Panc1 (cell line): ENCODE measurements at regions not wholly inside any gene's neighbourhood (a gene's known extent, or its start where the extent isn't known, plus 50 kb on each side); places are given as distances from the start of the nearest gene placed in this dataset.
A peak's percentile ranks its signal among the peaks of the same experiment; 100 is the strongest.
"Not testable (repeated sequence)": the region's sequence is repeated elsewhere in the genome, so short reads cannot be mapped to it uniquely, and the experiment has no call there.

Source experiments
- ATAC-seq: fragments of 200-7000 bp; cut with Tn5 transposase; 2 replicates; pipeline ENCODE4 v1.9.1; 2020; ENCODE audit warnings: mild to moderate bottlenecking, moderate library complexity
- BruUV-seq: library from RNA; stranded (reverse); fragments of 400-500 nt; replicated peaks from 2 replicates; lab custom pipeline; 2021; lab: Mats Ljungman, UMichigan
- CTCF ChIA-PET: fragments of 300-600 bp; sonication (Branson Sonifier 250); formaldehyde crosslinking; loops from one replicate; lab custom pipeline; 2022; ENCODE audit warnings: antibody characterized with exemption; lab: Charles Lee
- POLR2A ChIA-PET: fragments of 300-600 bp; sonication (Branson Sonifier 250); formaldehyde crosslinking; loops from one replicate; lab custom pipeline; 2022; ENCODE audit warnings: antibody characterized with exemption; lab: Charles Lee
- DNase-seq: peaks from one replicate; pipeline ENCODE4 v3.0.0-alpha.2; 2010; ENCODE audit warnings: low read depth, low spot score
- H3K27ac ChIP-seq: 2 replicates; pipeline ENCODE4 v1.5.1; 2011; ENCODE audit warnings: mild to moderate bottlenecking, low read length, inconsistent platforms
- H3K27me3 ChIP-seq: fragments of 200-500 bp; sonication (Bioruptor generic); 2 replicates; pipeline ENCODE4 v1.6.0; 2014; ENCODE audit warnings: low read length, inconsistent platforms; ENCODE audit not compliant: control insufficient read depth, insufficient read depth
- H3K36me3 ChIP-seq: fragments of 200-500 bp; sonication (Bioruptor generic); 2 replicates; pipeline ENCODE4 v1.5.1; 2014; ENCODE audit warnings: inconsistent platforms, mild to moderate bottlenecking, low read length, moderate library complexity; ENCODE audit not compliant: control insufficient read depth, insufficient read depth
- H3K4me1 ChIP-seq: 2 replicates; pipeline ENCODE4 v1.5.1; 2011; ENCODE audit warnings: inconsistent platforms, mild to moderate bottlenecking, low read length, moderate library complexity; ENCODE audit not compliant: control insufficient read depth, insufficient read depth
- H3K4me3 ChIP-seq, 2 experiments: 2 replicates each; pipeline ENCODE4 v1.5.1; 2011 to 2012; ENCODE audit warnings: low read depth in 2 of 2, low read length in 2 of 2, mild to moderate bottlenecking in 2 of 2, inconsistent platforms in 1 of 2, moderate library complexity in 1 of 2
- H3K9me3 ChIP-seq: fragments of 200-500 bp; sonication (Bioruptor generic); 2 replicates; pipeline ENCODE4 v1.5.1; 2014; ENCODE audit warnings: low read depth, mild to moderate bottlenecking, inconsistent platforms, low read length, moderate library complexity; ENCODE audit not compliant: control insufficient read depth, insufficient read depth
- in situ Hi-C: cut with HindIII; loops from 2 replicates; pipeline ENCODE4 v1.10.0; 2016; ENCODE audit warnings: low sequenced_read_pairs, low pct_unique_long_range_greater_than_20kb
- intact Hi-C: fragments of 100-400 bp; cut with micrococcal nuclease; formaldehyde crosslinking; loops from one replicate; pipeline ENCODE4 v1.10.0; 2022; ENCODE audit not compliant: unreplicated experiment
- TF ChIP-seq, protein P1 (sequence below): fragments of 450-650 bp; IDR thresholded peaks from 2 replicates; pipeline ENCODE4 v1.5.1; 2017; ENCODE audit warnings: mild to moderate bottlenecking

DNA sequence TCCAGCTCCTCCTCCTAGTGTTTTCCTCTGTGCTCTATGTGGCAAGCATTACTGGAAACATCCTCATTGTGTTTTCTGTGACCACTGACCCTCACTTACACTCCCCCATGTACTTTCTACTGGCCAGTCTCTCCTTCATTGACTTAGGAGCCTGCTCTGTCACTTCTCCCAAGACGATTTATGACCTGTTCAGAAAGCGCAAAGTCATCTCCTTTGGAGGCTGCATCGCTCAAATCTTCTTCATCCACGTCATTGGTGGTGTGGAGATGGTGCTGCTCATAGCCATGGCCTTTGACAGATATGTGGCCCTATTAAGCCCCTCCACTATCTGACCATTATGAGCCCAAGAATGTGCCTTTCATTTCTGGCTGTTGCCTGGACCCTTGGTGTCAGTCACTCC lies 64.0 kb downstream of the OR4F15 start:
- H3K27me3 ChIP-seq, H3K4me3 ChIP-seq, DNase-seq, intact Hi-C loops, POLR2A ChIA-PET, H3K4me1 ChIP-seq, CTCF ChIA-PET, ATAC-seq, H3K27ac ChIP-seq, BruUV-seq, in situ Hi-C loops, H3K36me3 ChIP-seq, H3K9me3 ChIP-seq: not testable (repeated sequence)

DNA sequence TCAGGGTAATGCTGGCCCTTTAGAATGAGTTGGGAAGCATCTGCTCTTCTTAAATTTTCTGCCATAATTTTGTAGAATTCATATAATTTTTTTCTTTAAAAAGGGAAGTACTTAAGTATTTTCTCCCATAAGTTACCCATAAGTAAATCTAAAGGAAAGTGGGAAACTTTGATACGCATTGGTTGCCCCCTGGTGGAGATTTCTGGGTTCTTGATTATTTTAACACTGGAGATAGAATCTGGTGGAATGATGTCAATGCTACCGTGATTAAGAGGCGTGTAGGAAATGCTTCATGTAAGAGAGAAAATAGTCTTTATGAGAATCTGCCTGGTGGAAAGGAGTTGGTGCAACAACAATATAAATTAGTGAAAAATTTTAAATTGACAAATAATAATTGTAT lies 65.6 kb downstream of the OR4F15 start:
- H3K27me3 ChIP-seq, H3K9me3 ChIP-seq, ATAC-seq, H3K4me1 ChIP-seq, H3K4me3 ChIP-seq, BruUV-seq, CTCF ChIA-PET, H3K36me3 ChIP-seq, DNase-seq, intact Hi-C loops, in situ Hi-C loops, H3K27ac ChIP-seq, POLR2A ChIA-PET: not testable (repeated sequence)
- TF ChIP-seq, protein P1, sequence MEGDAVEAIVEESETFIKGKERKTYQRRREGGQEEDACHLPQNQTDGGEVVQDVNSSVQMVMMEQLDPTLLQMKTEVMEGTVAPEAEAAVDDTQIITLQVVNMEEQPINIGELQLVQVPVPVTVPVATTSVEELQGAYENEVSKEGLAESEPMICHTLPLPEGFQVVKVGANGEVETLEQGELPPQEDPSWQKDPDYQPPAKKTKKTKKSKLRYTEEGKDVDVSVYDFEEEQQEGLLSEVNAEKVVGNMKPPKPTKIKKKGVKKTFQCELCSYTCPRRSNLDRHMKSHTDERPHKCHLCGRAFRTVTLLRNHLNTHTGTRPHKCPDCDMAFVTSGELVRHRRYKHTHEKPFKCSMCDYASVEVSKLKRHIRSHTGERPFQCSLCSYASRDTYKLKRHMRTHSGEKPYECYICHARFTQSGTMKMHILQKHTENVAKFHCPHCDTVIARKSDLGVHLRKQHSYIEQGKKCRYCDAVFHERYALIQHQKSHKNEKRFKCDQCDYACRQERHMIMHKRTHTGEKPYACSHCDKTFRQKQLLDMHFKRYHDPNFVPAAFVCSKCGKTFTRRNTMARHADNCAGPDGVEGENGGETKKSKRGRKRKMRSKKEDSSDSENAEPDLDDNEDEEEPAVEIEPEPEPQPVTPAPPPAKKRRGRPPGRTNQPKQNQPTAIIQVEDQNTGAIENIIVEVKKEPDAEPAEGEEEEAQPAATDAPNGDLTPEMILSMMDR, result peak; percentile 41; the same call in 1 of the 2 replicates

DNA sequence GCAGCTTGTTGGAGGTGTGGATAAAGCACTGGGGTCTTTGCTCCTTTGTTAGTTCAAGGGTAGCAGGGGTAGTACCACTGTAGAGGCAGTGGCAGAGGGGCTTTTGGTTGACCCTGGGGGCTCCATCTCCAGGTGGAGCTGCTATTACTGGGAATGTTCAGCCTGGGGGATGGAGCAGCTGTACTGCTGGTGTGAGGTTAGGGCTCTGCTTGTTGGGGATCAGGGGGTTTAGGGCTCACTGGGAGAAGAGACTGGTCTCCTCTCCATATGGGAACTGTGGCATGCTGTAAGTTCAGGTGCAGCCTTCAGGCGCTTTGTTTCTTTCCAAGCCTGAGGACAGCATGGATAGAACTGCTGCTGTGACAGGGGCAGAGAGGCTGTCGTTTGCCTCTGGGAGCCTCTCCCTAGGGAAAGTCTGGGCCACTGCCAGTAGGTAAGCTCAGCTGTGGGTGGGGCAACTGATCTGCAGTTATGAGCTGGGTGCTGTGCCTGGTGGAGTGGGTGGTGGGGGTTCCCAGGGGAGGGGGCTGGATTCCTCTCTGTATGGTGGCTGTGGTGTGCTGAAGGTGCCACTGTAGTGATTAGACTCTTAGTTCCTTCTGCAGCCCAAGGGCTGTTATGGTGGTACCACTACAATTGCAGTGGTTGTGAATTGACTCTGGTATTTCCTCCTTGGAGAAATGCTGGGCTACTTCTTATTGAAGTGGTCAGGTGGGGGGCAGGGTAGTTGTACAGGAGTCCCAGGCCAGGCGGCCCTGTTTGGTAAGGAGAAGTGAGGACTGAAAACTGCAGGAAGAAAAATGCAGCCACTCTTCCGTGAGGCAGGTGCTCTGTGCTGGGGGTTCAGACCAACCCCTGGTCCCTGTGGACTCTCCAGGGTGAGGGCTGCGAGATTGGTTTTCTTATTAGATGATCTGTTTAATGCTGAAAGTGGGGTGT lies 100.6 kb downstream of the OR4F15 start:
- POLR2A ChIA-PET, intact Hi-C loops, BruUV-seq, H3K4me1 ChIP-seq, H3K4me3 ChIP-seq, in situ Hi-C loops, H3K27ac ChIP-seq, H3K9me3 ChIP-seq, DNase-seq, CTCF ChIA-PET, H3K36me3 ChIP-seq, H3K27me3 ChIP-seq, ATAC-seq: not testable (repeated sequence)

DNA sequence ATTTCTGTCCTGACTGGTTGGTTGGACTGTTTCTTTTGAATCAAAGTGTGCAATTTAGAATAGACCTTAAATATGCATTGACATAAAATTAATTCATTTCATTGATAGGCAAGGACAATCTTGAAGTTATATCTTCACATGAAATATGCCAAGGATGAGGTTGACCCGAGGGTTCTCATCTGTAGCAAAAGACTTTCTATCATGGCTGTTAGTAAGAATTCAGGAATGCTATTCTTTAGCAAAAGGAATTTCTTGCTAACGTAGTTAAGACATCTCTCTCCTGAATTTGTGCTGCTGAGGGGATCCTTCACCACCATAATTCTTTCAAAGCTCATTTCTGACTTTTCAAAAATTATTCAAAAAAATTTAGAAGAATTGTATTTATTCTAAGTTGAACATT lies 112.6 kb downstream of the OR4F15 start:
- H3K4me3 ChIP-seq, ATAC-seq, H3K4me1 ChIP-seq, H3K27ac ChIP-seq, CTCF ChIA-PET, in situ Hi-C loops, DNase-seq, H3K9me3 ChIP-seq, H3K36me3 ChIP-seq, H3K27me3 ChIP-seq, BruUV-seq, intact Hi-C loops, POLR2A ChIA-PET: not testable (repeated sequence)

DNA sequence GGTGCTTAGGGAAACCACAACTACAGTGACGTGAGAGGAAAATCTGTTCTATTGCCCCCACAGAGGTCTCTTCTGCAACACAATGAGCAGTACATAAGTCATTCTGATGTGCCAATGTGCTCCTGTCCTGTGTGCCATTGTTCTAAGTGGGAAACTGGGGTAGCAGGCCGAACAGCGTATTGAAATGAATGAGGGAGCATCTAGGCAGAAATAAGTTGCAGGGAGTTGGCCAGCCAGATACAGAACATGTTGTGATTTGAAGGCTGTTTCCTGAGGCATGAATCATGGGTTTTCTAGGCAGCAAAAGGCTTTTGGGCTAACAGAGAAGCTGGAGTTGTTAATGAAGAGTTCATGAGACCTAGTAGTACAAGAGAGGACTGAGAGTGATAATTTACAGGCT lies 122.5 kb downstream of the OR4F15 start:
- ATAC-seq, in situ Hi-C loops, H3K27me3 ChIP-seq, CTCF ChIA-PET, POLR2A ChIA-PET, H3K36me3 ChIP-seq, H3K4me3 ChIP-seq, intact Hi-C loops, H3K9me3 ChIP-seq, H3K4me1 ChIP-seq, BruUV-seq, H3K27ac ChIP-seq, DNase-seq: not testable (repeated sequence)

DNA sequence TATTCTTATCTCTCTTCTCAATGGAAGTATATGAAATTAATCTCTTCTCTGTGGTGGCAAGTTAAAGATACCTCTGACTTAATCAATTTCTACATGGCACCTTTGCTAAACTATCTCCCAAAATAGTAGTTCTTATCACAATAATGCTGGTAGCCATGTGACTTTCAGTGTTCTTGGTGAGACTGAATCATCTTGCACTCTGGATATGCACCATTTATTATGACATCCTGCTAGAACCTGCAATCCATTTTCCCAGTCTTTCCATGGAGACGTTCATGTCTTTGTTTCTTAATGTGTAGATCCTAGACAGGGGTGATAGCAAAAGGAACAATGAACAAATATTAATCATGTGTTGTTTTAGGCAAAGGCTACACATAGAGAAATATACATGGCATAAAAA lies 125.4 kb downstream of the OR4F15 start:
- ATAC-seq, H3K27ac ChIP-seq, H3K27me3 ChIP-seq, DNase-seq, H3K36me3 ChIP-seq, H3K9me3 ChIP-seq, in situ Hi-C loops, H3K4me1 ChIP-seq, POLR2A ChIA-PET, CTCF ChIA-PET, intact Hi-C loops, H3K4me3 ChIP-seq, BruUV-seq: not testable (repeated sequence)

DNA sequence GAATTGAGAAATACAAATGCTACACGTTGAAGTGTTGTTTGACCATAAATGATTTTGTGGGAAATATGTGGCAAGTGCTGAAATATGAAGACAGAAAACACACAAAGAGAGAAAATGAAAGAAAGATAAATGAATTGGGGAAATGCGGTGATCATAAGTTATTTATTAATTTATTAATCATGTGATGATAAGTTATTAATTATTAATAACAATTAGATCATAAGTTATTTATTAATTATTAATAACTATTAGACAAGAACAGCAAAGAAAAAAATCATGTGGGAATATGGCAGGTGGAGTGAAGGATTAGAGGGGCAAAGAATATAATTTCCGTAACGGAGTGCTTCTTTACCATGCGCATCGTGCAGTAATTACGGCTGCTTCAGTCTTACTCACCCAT lies 126.6 kb downstream of the OR4F15 start:
- H3K4me3 ChIP-seq, in situ Hi-C loops, POLR2A ChIA-PET, ATAC-seq, H3K27ac ChIP-seq, H3K36me3 ChIP-seq, BruUV-seq, H3K4me1 ChIP-seq, H3K9me3 ChIP-seq, CTCF ChIA-PET, DNase-seq, H3K27me3 ChIP-seq, intact Hi-C loops: not testable (repeated sequence)
